WERI-Rb-1 (cell line): ENCODE measurements at regions not wholly inside any gene's neighbourhood (a gene's known extent, or its start where the extent isn't known, plus 50 kb on each side); places are given as distances from the start of the nearest gene placed in this dataset.

Experiments
- DNase-seq: peaks from one replicate; pipeline ENCODE4 v3.0.0-alpha.2; 2020
- H3K27ac ChIP-seq: fragments of 250-450 bp; sonication (Bioruptor Pico); 2 replicates; pipeline ENCODE4 v1.5.1; 2020; ENCODE audit warnings: mild to moderate bottlenecking, moderate library complexity
- H3K27me3 ChIP-seq: fragments of 250-450 bp; sonication (Bioruptor Pico); 2 replicates; pipeline ENCODE4 v1.5.1; 2021; ENCODE audit warnings: mild to moderate bottlenecking, low read depth, moderate library complexity; ENCODE audit not compliant: insufficient read depth, severe bottlenecking
- H3K36me3 ChIP-seq: fragments of 250-450 bp; sonication (Bioruptor Pico); 2 replicates; pipeline ENCODE4 v1.5.1; 2020; ENCODE audit warnings: mild to moderate bottlenecking, moderate library complexity
- H3K4me3 ChIP-seq: 2 replicates; pipeline ENCODE4 v1.5.1; 2011; ENCODE audit warnings: low read depth, mild to moderate bottlenecking, control low read depth, low read length
- H3K9me3 ChIP-seq: fragments of 250-450 bp; sonication (Bioruptor Pico); 2 replicates; pipeline ENCODE4 v1.5.1; 2021; ENCODE audit warnings: mild to moderate bottlenecking, moderate library complexity; ENCODE audit not compliant: severe bottlenecking
- CTCF ChIP-seq: IDR thresholded peaks from 2 replicates; pipeline ENCODE4 v1.5.1; 2011; ENCODE audit warnings: low read depth, mild to moderate bottlenecking, control low read depth, inconsistent platforms, low read length

GRCh38 chr3:116939091-116939490 lies 229.5 kb downstream of the TUSC7 start:
- no peak for DNase-seq
- H3K4me3 ChIP-seq = no peak overlapping the region
- H3K27me3 ChIP-seq = peaks cover 6% of the 10 kb centered on the region
- no peaks in the 10 kb centered on the region for H3K9me3 ChIP-seq
- TF ChIP-seq CTCF = no peak
- H3K36me3 ChIP-seq = no peaks in the 10 kb centered on the region
- H3K27ac ChIP-seq = no peak overlapping the region

- no peak overlapping the region for H3K4me3 ChIP-seq
- TF ChIP-seq CTCF = no peak
- no peaks in the 10 kb centered on the region for H3K9me3 ChIP-seq
- peaks cover 11% of the 10 kb centered on the region for H3K27me3 ChIP-seq
- H3K36me3 ChIP-seq = no peaks in the 10 kb centered on the region
- H3K27ac ChIP-seq = no peak overlapping the region
- DNase-seq = no peak
Measured at GRCh38 chr3:116939550-116939949, 230.0 kb downstream of the TUSC7 start.

GRCh38 chr3:116940719-116941118 lies 231.1 kb downstream of the TUSC7 start:
- DNase-seq = no peak
- no peak for TF ChIP-seq CTCF
- Histone ChIP-seq H3K27ac (no peak overlapping the region), H3K4me3 (no peak overlapping the region), H3K27me3 (peaks cover 6% of the 10 kb centered on the region), H3K9me3 (no peaks in the 10 kb centered on the region), H3K36me3 (no peaks in the 10 kb centered on the region)

GRCh38 chr3:116946376-116946775 lies 236.8 kb downstream of the TUSC7 start:
- no peak overlapping the region for H3K4me3 ChIP-seq
- no peaks in the 10 kb centered on the region for H3K9me3 ChIP-seq
- no peak for DNase-seq
- H3K27me3 ChIP-seq = peaks cover 46% of the 10 kb centered on the region
- H3K27ac ChIP-seq = no peak overlapping the region
- TF ChIP-seq CTCF = no peak
- H3K36me3 ChIP-seq = no peaks in the 10 kb centered on the region

- H3K4me3 ChIP-seq = no peak overlapping the region
- H3K36me3 ChIP-seq = no peaks in the 10 kb centered on the region
- no peak for TF ChIP-seq CTCF
- H3K27ac ChIP-seq = no peak overlapping the region
- no peak for DNase-seq
- no peaks in the 10 kb centered on the region for H3K9me3 ChIP-seq
- peaks cover 49% of the 10 kb centered on the region for H3K27me3 ChIP-seq
Measured at GRCh38 chr3:116947148-116947547, 237.6 kb downstream of the TUSC7 start.

GRCh38 chr3:116947809-116948208 lies 238.2 kb downstream of the TUSC7 start:
- H3K27me3 ChIP-seq = peaks cover 49% of the 10 kb centered on the region
- no peaks in the 10 kb centered on the region for H3K9me3 ChIP-seq
- DNase-seq = no peak
- H3K36me3 ChIP-seq = no peaks in the 10 kb centered on the region
- no peak for TF ChIP-seq CTCF
- no peak overlapping the region for H3K27ac ChIP-seq
- H3K4me3 ChIP-seq = no peak overlapping the region
